AG04449 (cell line): ENCODE measurements at regions not wholly inside any gene's neighbourhood (a gene's known extent, or its start where the extent isn't known, plus 50 kb on each side); places are given as distances from the start of the nearest gene placed in this dataset.
"Not testable (repeated sequence)": the region's sequence is repeated elsewhere in the genome, so short reads cannot be mapped to it uniquely, and the experiment has no call there.

Source experiments
- CTCF ChIA-PET: fragments of 350-600 bp; formaldehyde crosslinking; extraction: SDS; loops from one replicate; lab custom pipeline; 2021; ENCODE audit warnings: antibody characterized with exemption; lab: Yijun Ruan, JAX
- POLR2A ChIA-PET: fragments of 400-600, 350-600 bp; formaldehyde crosslinking; extraction: SDS; loops from one replicate; lab custom pipeline; 2020; ENCODE audit warnings: antibody characterized with exemption, inconsistent platforms; lab: Yijun Ruan, JAX
- DNase-seq: peaks from one replicate; pipeline ENCODE4 v3.0.0-alpha.2; 2010; ENCODE audit warnings: low read depth, low spot score
- H3K4me3 ChIP-seq: 2 replicates; pipeline ENCODE4 v1.5.1; 2011; ENCODE audit warnings: low read depth, mild to moderate bottlenecking, control low read depth, low read length
- CTCF ChIP-seq: IDR thresholded peaks from one replicate; pipeline ENCODE4 v1.5.1; 2011; ENCODE audit warnings: mild to moderate bottlenecking, moderate library complexity, low read length, control low read depth, inconsistent platforms; ENCODE audit not compliant: insufficient read depth; ENCODE audit errors: missing control alignments

- ChIA-PET POLR2A (no interaction called here), CTCF (no interaction called here)
- TF ChIP-seq CTCF = no peak
- no peak overlapping the region for H3K4me3 ChIP-seq
- DNase-seq = no peak
Observed at GRCh38 chr4:55269995-55270394, 76.0 kb upstream of the SRD5A3 start.

DNA sequence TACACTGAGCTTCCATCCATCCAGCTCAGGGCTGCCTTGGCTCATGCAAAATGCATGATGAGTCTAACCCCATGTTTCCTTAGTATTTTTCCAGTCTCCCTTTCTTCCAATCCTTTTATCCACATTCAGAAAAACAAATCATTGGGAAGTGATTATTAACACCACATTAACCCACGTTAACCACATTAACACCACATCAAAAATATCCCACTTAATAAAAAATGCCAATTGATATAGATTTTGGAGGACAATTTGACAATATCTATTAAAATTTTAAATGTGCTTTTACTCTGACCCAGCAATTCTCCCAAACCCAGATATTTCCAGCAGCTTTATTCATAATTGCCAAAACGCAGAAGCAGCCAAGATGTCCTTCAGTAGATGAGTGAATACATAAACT is 75.6 kb upstream of the SRD5A3 start:
- ChIA-PET CTCF (no interaction called here), POLR2A (no interaction called here)
- no peak for DNase-seq
- H3K4me3 ChIP-seq = no peak overlapping the region
- TF ChIP-seq CTCF = no peak

DNA sequence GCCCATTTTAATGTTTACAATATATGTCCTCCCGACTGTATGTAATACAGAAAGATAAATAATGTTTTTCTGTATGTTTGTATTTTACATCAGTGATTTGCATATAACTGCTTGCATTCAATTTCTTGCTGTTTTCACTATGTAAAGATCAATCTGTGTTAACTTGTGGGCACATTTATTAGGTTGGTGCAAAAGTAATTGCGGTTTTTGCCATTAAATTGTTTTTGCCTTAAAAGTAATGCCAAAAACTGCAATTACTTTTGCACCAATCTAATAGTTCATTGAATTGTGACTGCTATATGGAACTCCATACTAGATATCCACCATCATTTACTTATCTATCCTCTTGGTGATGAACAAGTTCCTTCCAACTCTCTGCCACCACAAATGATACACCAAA is 73.9 kb upstream of the SRD5A3 start:
- CTCF ChIA-PET = no interaction called here
- POLR2A ChIA-PET = no interaction called here
- no peak overlapping the region for H3K4me3 ChIP-seq
- no peak for DNase-seq
- no peak for TF ChIP-seq CTCF

DNA sequence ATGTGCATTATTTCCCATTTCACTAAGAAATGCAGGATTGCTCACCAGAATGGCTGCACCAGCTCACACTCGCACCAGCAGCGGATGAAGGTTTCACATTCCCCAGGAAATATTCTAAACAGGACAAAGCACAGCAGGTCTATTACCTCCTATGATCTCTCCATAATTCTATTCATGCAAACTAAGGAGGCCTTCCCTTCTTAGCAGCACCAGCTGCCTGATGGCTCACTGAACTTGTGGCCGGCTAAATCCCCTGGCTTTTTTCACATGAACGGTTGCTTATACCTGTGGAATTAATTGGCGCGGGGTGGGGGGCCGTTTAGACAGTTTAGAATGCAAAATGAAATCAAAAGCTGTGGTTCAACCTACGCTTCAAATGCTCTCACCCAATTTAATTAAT is 73.5 kb upstream of the SRD5A3 start:
- no peak for DNase-seq
- no peak for TF ChIP-seq CTCF

DNA sequence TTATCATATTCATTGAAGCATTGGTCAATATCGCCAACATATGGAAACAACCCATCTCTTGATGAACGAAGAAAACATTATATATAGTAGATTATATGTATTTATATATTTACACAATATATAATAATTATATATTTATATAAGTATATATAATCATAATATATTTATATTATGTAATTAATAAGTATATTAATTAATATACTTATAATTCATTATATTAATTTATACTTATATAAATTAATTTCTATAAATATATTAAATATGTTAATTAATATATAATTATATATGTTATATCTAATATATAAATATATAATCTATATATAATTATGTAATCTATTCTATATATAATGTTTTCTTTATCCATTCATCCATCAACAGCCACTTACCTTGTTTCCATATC is 69.0 kb upstream of the SRD5A3 start:
- no peak overlapping the region for H3K4me3 ChIP-seq
- CTCF ChIA-PET = no interaction called here
- no peak for DNase-seq
- TF ChIP-seq CTCF = no peak
- POLR2A ChIA-PET = no interaction called here

More for the DNA sequence above, 73.5 kb upstream of the SRD5A3 start:
- POLR2A ChIA-PET = no interaction called here
- H3K4me3 ChIP-seq = no peak overlapping the region
- CTCF ChIA-PET = no interaction called here

DNA sequence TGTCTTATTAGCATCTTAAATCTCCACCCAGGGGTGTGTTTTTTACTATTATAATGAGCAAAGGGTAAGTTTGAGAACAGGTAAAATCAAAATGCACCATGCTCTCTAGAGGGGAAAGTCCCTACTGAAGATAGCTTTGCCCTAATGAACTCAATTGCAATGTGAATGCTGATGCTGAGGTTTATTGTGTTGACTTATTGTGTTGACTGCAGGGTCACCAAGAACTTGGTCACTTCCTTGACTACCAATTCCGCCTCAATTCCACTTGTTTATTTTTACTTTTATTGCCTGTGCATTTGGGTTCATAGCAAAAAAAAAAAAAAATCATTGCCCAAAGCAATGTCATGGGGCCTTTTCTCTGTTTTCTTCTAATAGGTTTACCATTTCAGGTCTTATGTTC is 67.7 kb upstream of the SRD5A3 start:
- no peak overlapping the region for H3K4me3 ChIP-seq
- CTCF ChIA-PET = interaction anchor here (1.1 to 1.4 kb wide), 2 partner anchors 34 to 307 kb away, joined by 3 to 5 read pairs; no protein-coding TSS in a partner anchor
- no peak for TF ChIP-seq CTCF
- POLR2A ChIA-PET = no interaction called here
- DNase-seq = no peak

DNA sequence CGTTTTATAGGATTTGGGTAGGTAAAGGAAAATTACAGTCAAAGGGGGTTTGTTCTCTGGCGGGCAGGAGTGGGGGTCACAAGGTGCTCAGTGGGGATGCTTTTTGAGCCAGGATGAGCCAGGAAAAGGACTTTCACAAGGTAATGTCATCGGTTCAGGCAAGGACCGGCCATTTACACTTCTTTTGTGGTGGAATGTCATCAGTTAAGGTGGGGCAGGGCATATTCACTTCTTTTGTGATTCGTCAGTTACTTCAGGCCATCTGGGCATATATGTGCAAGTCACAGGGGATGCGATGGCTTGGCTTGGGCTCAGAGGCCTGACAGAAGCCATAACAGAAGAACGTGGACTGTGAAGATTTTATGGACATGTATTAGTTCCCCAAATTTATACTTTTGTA is 65.6 kb upstream of the SRD5A3 start:
- CTCF ChIA-PET, DNase-seq, H3K4me3 ChIP-seq, POLR2A ChIA-PET: not testable (repeated sequence)

- POLR2A ChIA-PET, H3K4me3 ChIP-seq, DNase-seq, CTCF ChIA-PET: not testable (repeated sequence)
Observed at GRCh38 chr4:55281118-55281683, 64.8 kb upstream of the SRD5A3 start.
